ENCODE measurements at regions not wholly inside any gene's neighbourhood (a gene's known extent, or its start where the extent isn't known, plus 50 kb on each side); places are given as distances from the start of the nearest gene placed in this dataset.
"Not testable (repeated sequence)": the region's sequence is repeated elsewhere in the genome, so short reads cannot be mapped to it uniquely, and the experiment has no call there.

GRCh38 chr14:105709281-105710118 lies 183.1 kb downstream of the TMEM121 start:
- TF ChIP-seq CTCF (IDR thresholded peaks at IDR 0.05; ENCODE audit: insufficient read depth, missing control alignments): no peak
- FAIRE-seq (no peak), DNase-seq (ENCODE audit: insufficient read length, low spot score) (no peak)

GRCh38 chr14:105710119-105711043 lies 184.0 kb downstream of the TMEM121 start:
- no peak for TF ChIP-seq CTCF (IDR thresholded peaks at IDR 0.05; ENCODE audit: insufficient read depth, missing control alignments)
- DNase-seq (ENCODE audit: insufficient read length, low spot score) (no peak), FAIRE-seq (no peak)

GRCh38 chr14:105711044-105711620 lies 184.7 kb downstream of the TMEM121 start:
- TF ChIP-seq CTCF (IDR thresholded peaks at IDR 0.05; ENCODE audit: insufficient read depth, missing control alignments): no peak
- FAIRE-seq (no peak), DNase-seq (ENCODE audit: insufficient read length, low spot score) (no peak)

GRCh38 chr14:105711841-105712460 lies 185.6 kb downstream of the TMEM121 start:
- DNase-seq (ENCODE audit: insufficient read length, low spot score): no peak
- no peak for TF ChIP-seq CTCF (IDR thresholded peaks at IDR 0.05; ENCODE audit: insufficient read depth, missing control alignments)
- FAIRE-seq: no peak

GRCh38 chr14:105712670-105713069 lies 186.3 kb downstream of the TMEM121 start:
- not testable (repeated sequence) for DNase-seq (ENCODE audit: insufficient read length, low spot score); FAIRE-seq

GRCh38 chr14:105713160-105713559 lies 186.8 kb downstream of the TMEM121 start:
- DNase-seq (ENCODE audit: insufficient read length, low spot score): not testable (repeated sequence)

GRCh38 chr14:105713836-105714235 lies 187.5 kb downstream of the TMEM121 start:
- not testable (repeated sequence) for FAIRE-seq; DNase-seq (ENCODE audit: insufficient read length, low spot score)

More at GRCh38 chr14:105713160-105713559, 186.8 kb downstream of the TMEM121 start:
- FAIRE-seq: not testable (repeated sequence)

GRCh38 chr14:105718787-105719186 lies 192.4 kb downstream of the TMEM121 start:
- FAIRE-seq; DNase-seq (ENCODE audit: insufficient read length, low spot score): not testable (repeated sequence)

GRCh38 chr14:105720106-105720505 lies 193.7 kb downstream of the TMEM121 start:
- not testable (repeated sequence) for FAIRE-seq; DNase-seq (ENCODE audit: insufficient read length, low spot score)

GRCh38 chr14:105720852-105721601 lies 194.6 kb downstream of the TMEM121 start:
- DNase-seq (ENCODE audit: insufficient read length, low spot score); FAIRE-seq: not testable (repeated sequence)

- not testable (repeated sequence) for DNase-seq (ENCODE audit: insufficient read length, low spot score); FAIRE-seq
Observed at GRCh38 chr14:105721602-105721970, 195.2 kb downstream of the TMEM121 start.

- FAIRE-seq; DNase-seq (ENCODE audit: insufficient read length, low spot score): not testable (repeated sequence)
Observed at GRCh38 chr14:105721996-105722709, 195.8 kb downstream of the TMEM121 start.
